GM06990 (cell line): ENCODE measurements at regions not wholly inside any gene's neighbourhood (a gene's known extent, or its start where the extent isn't known, plus 50 kb on each side); places are given as distances from the start of the nearest gene placed in this dataset.

Experiments used
- DNase-seq: peaks from one replicate; pipeline ENCODE4 v3.0.0-alpha.2; 2011; ENCODE audit not compliant: insufficient read length; ENCODE audit errors: extremely low read depth
- H3K27me3 ChIP-seq: replicated peaks from 2 replicates; pipeline ENCODE4 v1.6.0; 2011; ENCODE audit warnings: low read length; ENCODE audit not compliant: control insufficient read depth, insufficient read depth
- H3K36me3 ChIP-seq: 2 replicates; pipeline ENCODE4 v1.5.1; 2011; ENCODE audit warnings: low read length; ENCODE audit not compliant: control insufficient read depth, insufficient read depth
- H3K4me3 ChIP-seq: replicated peaks from 2 replicates; pipeline ENCODE4 v1.5.1; 2011; ENCODE audit warnings: low read depth, mild to moderate bottlenecking, control low read depth, low read length
- TF ChIP-seq, protein P1 (sequence below): IDR thresholded peaks from 2 replicates; pipeline ENCODE4 v1.5.1; 2011; ENCODE audit warnings: low read length, control low read depth, mild to moderate bottlenecking, inconsistent platforms; ENCODE audit not compliant: insufficient read depth, poor library complexity, severe bottlenecking

DNA sequence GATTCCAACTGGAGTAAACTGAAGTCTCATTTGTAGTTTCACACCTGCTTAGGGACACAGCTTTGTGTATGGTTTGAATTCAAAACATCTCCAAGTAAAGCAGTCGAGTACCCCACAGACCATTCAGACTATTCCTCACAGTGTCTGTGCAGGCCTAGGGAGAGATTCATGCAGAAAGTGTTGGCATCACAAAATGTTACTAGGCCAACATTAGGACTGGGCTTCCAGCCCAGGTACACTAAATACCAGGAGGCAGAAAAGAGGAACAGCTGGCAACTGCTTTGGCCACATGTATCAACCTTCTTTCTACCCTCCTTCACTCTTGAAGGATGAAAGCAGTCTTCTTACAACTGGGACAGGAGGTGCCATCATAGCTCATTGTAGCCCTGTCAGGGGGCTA is 270.4 kb upstream of the TMEFF2 start:
- Histone ChIP-seq H3K4me3 (no peak overlapping the region), H3K27me3 (no peaks in the 10 kb centered on the region), H3K36me3 (no peaks in the 10 kb centered on the region)
- no peak for DNase-seq
- TF ChIP-seq, protein P1, sequence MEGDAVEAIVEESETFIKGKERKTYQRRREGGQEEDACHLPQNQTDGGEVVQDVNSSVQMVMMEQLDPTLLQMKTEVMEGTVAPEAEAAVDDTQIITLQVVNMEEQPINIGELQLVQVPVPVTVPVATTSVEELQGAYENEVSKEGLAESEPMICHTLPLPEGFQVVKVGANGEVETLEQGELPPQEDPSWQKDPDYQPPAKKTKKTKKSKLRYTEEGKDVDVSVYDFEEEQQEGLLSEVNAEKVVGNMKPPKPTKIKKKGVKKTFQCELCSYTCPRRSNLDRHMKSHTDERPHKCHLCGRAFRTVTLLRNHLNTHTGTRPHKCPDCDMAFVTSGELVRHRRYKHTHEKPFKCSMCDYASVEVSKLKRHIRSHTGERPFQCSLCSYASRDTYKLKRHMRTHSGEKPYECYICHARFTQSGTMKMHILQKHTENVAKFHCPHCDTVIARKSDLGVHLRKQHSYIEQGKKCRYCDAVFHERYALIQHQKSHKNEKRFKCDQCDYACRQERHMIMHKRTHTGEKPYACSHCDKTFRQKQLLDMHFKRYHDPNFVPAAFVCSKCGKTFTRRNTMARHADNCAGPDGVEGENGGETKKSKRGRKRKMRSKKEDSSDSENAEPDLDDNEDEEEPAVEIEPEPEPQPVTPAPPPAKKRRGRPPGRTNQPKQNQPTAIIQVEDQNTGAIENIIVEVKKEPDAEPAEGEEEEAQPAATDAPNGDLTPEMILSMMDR = no peak

- Histone ChIP-seq H3K27me3 (no peaks in the 10 kb centered on the region), H3K36me3 (no peaks in the 10 kb centered on the region), H3K4me3 (no peak overlapping the region)
- no peak for DNase-seq
- TF ChIP-seq, protein P1 = no peak
Observed at GRCh38 chr2:192459422-192459821, 264.7 kb upstream of the TMEFF2 start.

DNA sequence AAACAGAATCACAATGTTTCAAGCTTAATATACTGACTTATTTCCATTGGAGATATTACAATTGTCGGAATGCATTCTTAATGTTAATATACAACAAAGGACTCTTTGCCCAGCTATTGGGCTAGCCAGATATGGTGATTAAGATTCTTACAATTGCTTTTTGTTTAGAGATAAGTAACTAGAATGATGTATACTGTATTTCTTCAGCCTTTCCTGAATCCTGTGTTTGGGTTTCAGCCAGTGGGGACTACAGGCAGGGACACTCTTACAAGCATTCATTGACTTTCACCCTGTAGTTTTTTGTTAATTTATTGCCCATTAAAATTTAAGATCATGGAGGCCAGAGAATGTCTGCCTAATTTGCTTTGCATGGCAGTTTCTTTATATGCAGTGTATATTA is 254.1 kb upstream of the TMEFF2 start:
- no peak overlapping the region for H3K4me3 ChIP-seq
- TF ChIP-seq, protein P1 = no peak
- no peaks in the 10 kb centered on the region for H3K36me3 ChIP-seq
- no peak for DNase-seq
- no peaks in the 10 kb centered on the region for H3K27me3 ChIP-seq

DNA sequence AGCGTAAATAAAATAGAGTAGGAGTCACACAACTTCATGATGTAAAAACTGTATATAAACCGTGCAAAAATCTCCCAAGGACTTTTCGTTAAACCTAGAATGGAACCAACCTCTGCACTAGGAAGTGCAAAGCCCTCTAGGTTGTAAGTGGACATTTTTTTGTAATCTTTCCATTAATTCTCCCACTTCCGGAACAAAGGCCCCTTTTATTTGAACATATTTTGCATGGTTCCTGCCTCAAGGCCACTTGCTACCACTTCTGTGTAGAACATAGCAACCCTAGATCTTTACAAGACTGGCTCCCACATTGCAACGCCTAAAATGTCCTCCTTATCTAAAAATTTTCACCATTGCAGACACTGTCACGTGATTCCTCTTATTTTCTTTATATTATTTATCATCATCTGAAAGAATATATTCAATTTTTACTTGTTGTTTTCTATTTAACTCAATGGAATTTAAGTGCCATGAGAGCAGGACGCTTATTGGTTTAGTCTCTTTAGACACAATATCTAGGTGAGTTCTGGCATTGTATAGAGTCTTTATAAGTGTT is 249.6 kb upstream of the TMEFF2 start:
- TF ChIP-seq, protein P1 = no peak
- no peaks in the 10 kb centered on the region for H3K27me3 ChIP-seq
- no peak overlapping the region for H3K4me3 ChIP-seq
- no peaks in the 10 kb centered on the region for H3K36me3 ChIP-seq
- DNase-seq = no peak

GRCh38 chr2:192443831-192444230 is 249.1 kb upstream of the TMEFF2 start:
- Histone ChIP-seq H3K4me3 (no peak overlapping the region), H3K27me3 (no peaks in the 10 kb centered on the region), H3K36me3 (no peaks in the 10 kb centered on the region)
- DNase-seq = no peak
- TF ChIP-seq, protein P1 = no peak

DNA sequence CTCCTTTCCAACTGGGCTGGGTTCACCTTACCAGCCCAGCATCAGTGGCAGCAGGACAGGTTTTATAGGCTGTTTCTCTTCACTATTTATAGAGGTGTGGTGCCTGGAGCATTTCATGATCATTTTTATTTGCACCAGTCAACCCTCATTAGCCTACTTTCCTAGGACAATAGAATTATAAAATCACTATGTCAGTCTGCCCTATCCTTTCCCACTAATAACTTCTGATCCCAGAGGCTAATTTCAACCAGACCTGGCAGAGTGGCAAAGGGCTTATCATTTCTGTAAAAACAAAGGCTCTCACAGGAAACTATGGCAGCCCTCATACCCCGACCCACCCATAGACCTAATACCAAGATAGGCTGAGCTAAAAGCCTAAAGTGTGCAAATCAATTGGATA is 243.5 kb upstream of the TMEFF2 start:
- DNase-seq = no peak
- Histone ChIP-seq H3K36me3 (no peaks in the 10 kb centered on the region), H3K27me3 (no peaks in the 10 kb centered on the region), H3K4me3 (no peak overlapping the region)
- TF ChIP-seq, protein P1 = no peak
